HG02759 (cell line): ENCODE measurements at regions not wholly inside any gene's neighbourhood (a gene's known extent, or its start where the extent isn't known, plus 50 kb on each side); places are given as distances from the start of the nearest gene placed in this dataset.
"Not testable (repeated sequence)": the region's sequence is repeated elsewhere in the genome, so short reads cannot be mapped to it uniquely, and the experiment has no call there.

ENCODE experiments used
- ATAC-seq: cut with Tn5 transposase; IDR thresholded peaks from one replicate; pipeline ENCODE4 v1.9.1; 2021; ENCODE audit warnings: mild to moderate bottlenecking, moderate library complexity; ENCODE audit not compliant: unreplicated experiment

DNA sequence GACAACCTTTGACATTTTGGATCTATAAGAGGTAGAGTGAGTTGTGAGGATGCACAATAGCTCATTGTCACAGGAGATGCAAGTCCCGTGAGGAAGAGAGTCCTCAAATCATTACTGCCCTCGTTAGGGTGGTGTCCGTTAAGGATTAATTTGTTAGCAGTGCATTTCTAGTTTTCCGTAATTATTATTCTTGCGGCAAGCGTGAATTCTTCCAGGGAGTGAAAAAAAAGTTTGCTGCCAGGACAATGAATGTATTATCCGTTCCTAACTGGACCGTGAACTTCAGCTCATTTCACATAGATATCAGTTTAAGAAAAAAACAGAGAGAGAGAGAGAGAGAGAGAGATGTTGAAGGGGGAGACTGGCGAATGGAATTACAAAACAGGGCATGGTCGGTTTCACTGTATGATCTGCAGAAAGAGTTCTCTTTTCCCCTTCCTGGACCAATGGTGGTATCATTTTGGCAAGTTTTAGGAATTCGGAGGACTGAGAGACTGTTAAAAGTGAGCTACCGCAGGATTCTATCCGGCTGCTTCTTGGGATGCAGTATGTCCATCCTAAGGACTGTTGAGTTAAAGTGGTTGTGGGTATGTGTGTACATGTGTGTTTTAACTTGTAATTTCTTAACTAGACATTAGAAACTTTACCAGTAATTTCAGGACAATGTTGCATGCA is 216.0 kb upstream of the NFIA start:
- ATAC-seq: no peak

DNA sequence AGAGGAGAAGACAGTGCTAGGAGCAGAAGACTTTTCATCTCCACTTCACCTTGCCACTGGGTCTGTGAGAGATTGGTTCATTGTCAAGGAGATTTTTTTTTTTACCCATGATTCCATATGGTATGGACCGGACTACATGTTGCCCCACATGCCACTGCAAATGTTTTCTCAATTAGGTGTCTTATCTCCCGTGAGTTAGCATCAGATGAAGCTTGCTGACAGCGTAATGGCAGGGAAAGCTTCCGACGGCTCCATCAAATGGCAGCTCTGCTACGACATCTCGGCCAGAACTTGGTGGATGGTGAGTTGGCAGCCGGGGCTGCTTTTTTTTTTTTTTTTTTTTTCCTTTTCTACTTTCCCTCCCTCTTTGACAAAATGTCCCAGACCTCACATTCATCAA is 217.2 kb upstream of the NFIA start:
- no peak for ATAC-seq

DNA sequence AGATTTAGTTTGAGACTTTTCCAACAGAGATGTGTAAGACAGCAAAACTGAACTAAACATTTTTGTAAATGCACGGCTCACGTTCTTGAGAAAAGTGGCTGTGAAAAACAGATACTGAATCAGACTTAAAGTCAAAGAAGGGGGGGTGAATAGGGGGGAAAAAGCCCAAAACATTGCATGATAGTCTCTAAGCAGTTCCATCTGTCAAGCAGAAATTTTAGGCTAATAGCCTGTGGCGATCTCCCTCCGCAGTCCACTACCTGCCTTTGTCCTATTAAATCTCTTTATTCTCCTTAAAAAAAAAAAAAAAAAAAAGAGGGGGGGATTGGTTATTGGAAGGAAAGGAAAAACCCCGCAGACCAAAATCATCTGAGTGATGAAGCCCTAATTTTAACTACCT is 217.6 kb upstream of the NFIA start:
- no peak for ATAC-seq

DNA sequence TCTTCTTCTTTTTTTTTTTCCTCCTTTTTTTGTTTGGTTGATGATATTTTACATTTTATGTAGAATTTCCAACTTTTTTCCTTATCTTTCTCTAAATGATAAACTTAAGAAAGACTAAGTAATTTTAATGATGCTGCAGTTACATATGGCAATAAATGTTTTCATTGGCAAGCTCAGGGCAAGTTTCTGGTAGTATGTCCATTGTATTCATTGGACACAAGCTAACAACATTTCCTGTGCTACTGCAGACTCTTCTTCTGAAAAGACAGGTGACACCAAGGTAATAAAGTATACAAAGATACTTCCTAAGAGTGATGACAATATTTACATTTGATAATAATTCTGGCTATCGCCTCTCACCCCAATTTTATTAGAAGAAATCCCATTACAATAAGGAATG is 219.2 kb upstream of the NFIA start:
- ATAC-seq: no peak

DNA sequence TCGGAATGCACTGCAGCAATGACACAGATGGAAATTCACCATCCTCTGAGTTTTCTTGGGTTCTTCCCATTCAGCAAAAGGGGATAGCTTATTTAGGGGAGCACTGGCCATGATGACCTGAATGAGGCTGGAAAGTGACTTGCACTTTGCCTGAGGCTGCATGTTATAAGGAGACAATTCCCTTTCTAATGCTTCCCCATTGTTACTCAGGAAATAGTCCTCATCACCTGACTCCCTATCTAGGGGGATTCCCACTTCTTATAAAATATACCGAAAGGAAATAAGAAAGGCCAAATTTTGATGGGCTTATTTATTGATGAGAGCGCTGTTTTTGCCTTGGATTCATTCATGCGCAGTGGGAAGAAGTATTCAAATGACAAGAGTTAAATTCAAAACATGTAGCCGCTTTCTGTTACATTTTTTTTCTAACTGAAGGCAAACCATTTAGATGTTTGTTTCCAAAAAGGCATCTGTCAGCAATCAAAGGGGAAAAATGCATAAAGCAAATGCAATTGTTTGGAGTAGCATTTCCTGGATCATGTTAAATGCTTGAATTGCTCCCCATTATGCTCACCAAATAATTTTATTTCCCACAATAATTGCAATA is 220.3 kb upstream of the NFIA start:
- ATAC-seq: no peak

DNA sequence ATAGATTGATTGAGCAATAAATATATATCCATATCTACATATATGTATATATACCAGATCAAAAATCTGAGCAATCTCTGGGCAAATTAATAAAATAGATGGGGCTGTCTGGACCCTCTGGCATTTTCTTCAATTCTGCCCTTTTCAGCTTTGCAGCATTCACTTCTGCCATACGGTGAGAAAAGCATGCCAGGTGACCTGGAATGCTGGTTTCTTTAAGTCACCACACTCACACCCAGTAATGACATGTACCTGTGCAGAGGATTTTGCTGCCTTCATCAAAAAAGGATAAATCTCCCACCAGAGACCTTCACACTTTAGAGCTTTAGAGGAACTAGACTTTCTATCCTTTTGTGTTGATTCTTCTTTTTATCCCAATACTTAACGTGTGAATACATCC is 223.2 kb upstream of the NFIA start:
- ATAC-seq: no peak

DNA sequence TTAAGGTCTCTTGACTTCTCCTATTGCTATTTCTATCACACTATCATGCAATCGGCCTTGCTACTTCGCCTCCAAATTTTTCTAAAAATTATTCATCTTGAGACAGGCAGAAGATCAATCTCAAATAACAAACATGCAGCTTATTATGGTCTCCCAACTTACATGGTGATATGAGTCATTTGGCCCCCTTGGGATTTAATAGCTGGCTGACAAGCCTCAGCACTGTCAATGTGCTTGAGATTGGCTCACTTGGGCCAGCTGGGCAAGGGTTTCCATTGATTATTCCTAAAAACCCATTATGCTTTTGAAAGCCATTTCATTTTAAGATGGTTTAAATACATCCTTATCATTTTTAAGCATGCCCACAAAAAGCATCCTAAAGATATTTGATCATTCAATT is 224.5 kb upstream of the NFIA start:
- ATAC-seq: no peak

DNA sequence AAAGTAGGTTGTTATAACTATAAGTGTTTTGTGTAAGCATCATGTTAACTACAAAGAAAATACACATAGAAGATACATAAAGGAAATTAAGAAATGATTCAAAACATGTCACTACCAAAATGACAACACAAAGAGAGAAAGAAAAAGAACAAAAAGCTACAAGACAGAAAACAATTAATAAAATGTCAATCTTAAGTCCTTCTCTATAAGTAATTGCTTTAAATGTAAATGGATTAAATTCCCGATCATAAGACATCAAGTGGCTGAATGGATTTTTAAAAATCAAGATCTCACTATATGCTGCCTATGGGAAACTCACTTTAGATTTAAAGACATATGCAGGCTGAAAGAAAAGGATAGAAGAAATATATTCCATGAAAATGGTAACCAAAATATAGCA is 232.3 kb upstream of the NFIA start:
- no peak for ATAC-seq

DNA sequence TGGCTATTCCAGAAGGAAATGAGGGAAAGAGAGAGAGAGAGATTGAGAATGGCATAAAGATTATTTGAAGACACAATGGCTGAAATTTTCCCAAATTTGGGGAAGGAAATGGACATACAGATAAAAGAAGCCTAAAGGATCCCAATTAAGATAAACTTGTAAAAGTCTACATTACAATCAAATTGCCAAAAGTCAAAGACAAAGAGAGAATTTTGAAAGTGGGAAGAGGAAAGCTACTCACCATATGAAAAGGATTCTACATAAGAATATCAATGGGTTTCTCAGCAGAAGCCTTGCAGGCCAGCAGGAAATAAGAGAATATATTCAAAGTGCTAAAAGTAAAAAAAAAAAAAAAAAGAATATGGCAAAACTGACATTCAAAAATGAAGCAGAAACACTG is 233.0 kb upstream of the NFIA start:
- ATAC-seq: no peak

DNA sequence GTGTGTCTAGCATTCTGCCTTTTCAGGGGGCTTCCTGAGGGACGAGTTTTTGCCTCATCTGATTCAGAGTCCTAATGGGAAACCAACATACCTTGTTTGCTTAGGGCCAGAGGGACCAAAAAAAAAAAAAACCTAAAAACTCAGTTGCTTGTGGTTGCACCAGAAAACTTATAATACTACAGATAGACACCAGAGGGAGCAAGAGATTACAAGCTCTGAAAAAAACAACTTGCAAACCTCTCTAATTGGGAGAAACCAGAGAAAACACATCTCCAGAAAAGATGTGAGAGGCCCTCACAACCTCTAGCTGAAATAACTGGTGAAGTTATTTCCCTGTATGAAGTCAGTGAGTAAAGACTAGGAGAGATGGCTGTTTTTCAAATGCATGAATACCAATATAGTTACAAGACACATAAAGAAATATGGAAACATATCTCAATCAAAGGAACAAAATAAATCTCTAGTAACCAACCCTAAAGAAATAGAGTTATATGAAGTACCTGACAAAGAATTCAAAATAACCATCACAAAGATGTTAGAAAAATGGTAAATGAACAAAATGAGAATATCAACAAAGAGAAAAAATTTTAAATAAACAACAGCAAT is 233.7 kb upstream of the NFIA start:
- ATAC-seq: no peak

DNA sequence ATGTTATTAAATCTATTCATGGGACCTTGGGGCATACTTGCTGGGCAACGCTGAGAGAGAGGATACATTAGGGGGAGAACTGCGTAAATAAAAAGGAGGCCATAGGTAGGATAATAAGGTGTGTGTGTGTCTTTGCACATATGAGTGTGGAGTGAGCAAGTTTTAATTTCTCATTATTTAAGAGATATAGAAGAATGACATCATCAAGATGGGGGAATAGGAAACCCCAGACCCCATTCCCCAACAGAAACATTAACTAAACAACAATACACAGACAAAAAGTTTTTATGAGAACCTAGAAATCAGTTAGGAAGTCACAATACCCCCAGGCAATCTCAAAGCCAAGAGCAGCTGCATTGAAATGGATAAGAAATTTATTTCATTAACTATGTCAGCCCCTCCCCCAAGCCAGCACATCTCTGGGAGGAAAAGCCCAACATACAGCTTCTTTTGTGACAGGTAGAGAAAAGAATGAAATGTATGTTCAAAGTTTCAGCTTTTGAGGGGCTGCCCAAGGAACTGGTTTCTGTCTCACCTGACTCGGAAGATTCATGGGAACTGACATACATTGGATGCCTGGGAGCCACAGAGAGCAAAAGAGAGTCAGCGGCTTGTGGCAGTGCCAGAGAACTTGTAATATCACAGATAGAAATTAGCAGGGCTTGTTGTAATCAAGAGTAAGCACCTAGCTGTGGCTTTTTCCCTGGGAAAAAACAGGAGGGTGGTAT is 234.3 kb upstream of the NFIA start:
- ATAC-seq: no peak

DNA sequence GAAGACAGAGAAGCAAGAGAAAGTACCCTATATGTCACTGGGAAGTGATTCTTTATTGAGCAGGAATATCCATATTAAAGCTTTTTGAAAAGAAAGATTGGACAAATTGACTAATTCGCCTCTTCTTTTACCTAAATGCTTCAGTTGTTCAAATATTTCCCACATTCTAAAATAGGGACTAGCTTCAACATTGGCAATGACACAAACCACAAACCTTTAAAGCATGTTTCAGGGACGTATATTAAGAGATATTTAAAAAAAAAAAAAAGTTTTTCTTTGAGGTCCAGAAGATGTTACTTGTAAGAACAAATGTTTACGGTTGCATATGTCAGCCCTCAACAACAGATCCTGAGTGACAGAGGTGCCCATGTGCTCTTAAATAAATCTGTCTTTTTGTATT is 235.0 kb upstream of the NFIA start:
- no peak for ATAC-seq

DNA sequence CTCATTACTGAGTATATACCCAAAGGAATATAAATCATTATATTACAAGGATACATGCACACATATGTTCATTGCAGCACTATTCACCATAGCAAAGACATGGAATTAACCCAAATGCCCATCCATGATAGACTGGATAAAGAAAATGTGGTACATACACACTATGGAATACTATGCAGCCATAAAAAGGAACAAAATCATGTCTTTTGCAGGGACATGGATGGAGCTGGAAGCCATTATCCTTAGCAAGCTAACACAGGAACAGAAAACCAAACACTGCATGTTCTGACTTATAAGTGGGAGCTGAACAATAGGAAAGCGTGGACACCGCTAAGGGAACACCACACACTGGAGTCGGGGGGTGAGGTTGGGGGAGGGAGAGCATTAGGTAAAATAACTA is 236.7 kb upstream of the NFIA start:
- ATAC-seq: not testable (repeated sequence)

DNA sequence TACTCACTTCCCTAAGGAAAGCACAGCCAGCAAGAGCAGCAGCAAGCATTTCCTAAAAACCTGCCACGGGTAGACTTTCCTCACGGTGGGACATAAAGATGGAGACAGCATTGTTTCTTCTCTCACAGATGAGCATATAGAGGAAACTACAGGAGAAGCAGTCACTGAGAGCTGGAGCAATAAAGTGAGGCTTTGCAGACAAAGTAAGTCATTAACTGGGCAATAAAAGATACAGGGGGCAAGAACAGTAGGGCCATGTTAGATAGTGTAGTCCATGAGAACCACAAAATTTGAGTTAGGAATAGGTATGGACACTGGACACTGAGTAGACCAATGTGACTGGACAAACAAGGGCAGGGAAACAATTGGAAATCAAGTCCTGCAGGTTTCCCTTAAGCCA is 240.1 kb upstream of the NFIA start:
- no peak for ATAC-seq

DNA sequence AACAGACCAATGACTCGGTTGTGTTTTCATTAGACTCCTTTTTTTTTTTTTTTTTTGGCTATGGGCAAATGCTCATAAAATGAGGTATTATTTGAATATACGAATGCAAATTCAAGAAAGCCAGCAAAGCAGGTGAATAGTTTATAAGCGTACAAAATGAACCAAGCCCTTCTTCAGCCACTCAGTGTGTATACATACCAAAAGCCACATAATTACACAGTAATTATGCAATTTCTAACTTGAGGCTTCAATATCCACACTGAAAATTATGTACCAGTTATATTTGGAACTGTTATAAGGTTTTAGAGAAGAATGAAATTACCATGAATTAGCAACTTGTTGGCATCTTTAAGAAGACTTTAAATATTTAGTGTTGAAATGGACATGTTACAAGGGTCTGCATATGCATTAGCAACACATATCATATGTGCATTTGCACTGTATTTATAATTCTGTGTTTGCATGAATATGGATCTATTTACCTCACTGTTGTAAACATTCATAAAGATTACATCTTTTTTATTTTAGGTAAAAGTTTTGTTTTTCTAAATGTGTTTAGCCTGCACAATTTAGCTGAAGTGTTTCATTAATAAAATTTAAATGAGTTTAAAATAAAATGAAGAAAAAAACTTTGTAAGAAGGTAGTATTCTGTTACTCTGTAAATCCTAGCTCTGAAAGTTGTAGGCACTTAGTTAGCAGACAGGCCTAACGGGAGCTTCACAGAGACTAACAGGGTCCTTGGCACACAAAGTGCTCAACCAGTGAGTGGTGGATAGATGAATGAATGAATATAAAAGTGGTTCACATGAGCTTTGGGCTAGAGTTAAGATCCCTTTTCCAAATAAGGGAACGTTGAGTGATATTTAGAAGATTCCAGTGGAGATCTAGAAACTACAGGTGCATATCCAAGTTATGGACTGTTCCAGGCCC is 241.0 kb upstream of the NFIA start:
- no peak for ATAC-seq

DNA sequence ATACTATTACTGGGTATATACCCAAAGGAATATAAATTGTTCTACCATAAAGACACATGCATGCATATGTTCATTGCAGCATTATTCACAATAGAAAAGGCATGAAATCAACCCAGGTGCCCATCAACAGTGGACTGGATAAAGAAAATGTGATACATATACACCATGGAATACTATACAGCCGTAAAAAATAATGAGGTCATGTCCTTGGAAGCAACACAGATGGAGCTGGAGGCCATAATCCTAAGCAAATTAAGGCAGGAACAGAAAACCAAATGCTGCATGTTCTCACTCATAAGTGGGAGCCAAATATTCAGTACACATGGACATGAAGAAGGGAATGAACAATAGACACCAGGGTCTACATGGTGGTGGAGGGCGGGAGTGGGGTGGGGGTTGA is 241.9 kb upstream of the NFIA start:
- ATAC-seq: not testable (repeated sequence)

DNA sequence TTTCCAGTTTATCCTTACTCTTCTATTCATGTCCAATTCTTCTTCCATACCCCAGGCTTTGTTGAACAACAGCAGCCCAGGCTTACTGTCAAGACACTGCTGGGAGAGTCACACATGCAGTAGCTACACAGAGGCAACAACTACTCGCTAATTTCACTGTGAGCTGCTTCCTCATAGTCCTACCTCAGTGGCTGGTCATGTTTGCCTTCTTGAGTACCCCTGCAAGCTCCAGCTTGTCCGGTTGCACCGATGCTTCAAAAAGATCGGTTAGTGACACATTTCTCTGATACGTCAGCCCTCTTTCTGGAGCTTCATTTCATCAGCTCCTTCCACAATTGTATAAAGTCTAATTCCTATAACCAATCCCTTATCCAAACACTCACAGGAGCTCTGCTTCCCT is 246.7 kb upstream of the NFIA start:
- ATAC-seq: no peak

DNA sequence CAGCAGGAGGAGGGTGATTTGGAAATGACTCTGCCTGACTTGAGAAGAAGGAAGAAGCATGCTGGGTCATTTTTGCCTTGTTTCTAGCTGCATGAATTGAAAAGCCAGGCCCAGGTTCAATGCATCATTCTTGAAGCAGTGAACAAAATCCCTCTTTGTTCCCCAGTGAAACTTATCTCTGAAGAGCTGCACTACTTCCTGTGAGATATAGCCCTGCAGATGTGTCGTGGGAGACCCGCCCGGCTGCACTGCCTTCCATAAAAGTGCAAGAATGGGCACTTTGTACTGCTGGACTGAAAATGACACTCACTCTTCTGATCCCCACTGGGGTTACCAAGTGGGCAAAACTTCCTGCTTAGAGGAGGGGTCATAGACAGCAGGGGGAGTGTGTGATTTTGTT is 249.2 kb upstream of the NFIA start:
- no peak for ATAC-seq

DNA sequence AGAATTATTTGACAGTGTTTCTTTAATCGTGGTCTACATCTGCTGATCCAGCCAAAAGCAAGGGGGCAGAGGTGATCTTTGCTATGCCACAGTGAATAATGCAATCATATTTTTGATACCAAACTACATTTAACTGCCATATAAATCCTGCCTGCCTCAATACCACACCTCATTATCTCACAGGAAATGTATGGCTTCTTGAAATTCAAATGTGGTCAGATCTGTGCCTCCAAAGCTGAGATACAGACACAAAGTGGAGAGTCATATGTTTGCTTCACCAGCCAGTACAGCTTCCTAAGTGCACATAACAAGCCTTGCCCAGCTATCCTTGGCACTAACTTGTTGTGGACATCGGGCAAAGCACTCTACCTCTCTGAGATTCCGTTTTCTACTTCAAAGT is 250.0 kb upstream of the NFIA start:
- no peak for ATAC-seq

DNA sequence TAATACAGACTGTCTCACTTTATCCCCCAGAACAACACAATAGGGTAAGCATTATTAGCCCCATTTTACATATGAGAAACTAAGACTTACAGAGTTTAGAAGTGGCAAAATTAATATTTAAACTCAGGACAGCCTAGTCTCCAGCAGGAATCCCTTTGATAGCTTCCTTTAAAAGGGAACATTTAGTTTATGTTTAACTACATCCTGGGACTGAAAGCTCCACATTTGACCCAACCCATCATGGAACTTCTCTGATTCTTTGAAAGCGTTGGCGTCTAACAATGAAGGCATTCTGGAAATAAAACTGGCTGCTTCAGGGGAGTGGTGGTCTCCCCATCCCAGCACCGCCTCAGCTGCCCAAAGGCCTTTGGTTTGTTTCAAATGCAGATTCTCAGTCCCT is 250.6 kb upstream of the NFIA start:
- ATAC-seq: no peak

DNA sequence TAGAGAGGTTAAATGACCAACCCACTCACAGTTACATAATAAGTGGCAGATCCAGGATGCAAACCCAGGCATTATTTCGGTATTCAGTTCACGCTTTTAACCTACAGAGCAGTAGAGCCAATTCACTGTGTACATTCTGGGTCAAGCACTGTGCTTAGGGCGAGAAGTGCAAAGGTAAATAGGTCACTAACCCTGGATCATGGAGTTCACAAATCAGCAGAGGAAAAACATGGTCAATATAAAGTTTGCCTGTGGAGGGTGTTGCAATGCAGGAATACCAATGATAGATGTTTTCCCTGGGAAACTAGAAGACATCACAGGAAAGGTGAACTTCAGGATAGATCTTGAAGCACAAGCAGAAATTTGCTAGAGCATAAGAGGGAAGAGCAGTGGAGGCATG is 253.4 kb upstream of the NFIA start:
- no peak for ATAC-seq
